ENCODE measurements at regions not wholly inside any gene's neighbourhood (a gene's known extent, or its start where the extent isn't known, plus 50 kb on each side); places are given as distances from the start of the nearest gene placed in this dataset.

DNA sequence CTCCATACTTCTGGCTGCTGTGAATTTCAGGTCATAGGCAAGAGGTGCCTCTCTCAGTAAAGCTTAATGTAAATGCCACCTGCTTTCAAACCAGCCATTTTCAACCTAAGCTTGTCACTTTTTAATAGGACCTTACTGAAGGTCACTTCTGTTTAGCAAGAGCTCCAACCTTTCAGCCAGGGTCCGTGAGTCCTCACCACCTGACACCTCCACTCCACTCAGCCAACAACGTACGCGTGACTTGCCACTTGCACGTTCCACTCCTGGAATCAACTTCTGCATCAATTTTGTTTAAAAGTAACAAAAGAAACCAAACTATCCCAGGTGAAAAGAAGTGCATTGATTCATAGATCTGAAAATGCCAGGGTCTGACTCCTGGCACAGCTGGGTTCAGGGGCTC, 114.4 kb downstream of the TRIM29 start:
- H3K4me3 ChIP-seq (ENCODE audit: low read depth, low read length) = no peak overlapping the region
- DNase-seq (ENCODE audit: low read depth) = no peak
- TF ChIP-seq, protein P1, sequence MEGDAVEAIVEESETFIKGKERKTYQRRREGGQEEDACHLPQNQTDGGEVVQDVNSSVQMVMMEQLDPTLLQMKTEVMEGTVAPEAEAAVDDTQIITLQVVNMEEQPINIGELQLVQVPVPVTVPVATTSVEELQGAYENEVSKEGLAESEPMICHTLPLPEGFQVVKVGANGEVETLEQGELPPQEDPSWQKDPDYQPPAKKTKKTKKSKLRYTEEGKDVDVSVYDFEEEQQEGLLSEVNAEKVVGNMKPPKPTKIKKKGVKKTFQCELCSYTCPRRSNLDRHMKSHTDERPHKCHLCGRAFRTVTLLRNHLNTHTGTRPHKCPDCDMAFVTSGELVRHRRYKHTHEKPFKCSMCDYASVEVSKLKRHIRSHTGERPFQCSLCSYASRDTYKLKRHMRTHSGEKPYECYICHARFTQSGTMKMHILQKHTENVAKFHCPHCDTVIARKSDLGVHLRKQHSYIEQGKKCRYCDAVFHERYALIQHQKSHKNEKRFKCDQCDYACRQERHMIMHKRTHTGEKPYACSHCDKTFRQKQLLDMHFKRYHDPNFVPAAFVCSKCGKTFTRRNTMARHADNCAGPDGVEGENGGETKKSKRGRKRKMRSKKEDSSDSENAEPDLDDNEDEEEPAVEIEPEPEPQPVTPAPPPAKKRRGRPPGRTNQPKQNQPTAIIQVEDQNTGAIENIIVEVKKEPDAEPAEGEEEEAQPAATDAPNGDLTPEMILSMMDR (IDR thresholded peaks at IDR 0.05; ENCODE audit: control insufficient read depth, extremely low read depth, insufficient read depth) = no peak

- no peak for DNase-seq (ENCODE audit: low read depth)
- TF ChIP-seq, protein P1 (IDR thresholded peaks at IDR 0.05; ENCODE audit: control insufficient read depth, extremely low read depth, insufficient read depth) = no peak
These were observed 114.8 kb downstream of the TRIM29 start for GRCh38 chr11:120023120-120023519.

GRCh38 chr11:120022617-120023016, 115.3 kb downstream of the TRIM29 start:
- DNase-seq (ENCODE audit: low read depth) = no peak
- H3K4me3 ChIP-seq (ENCODE audit: low read depth, low read length) = no peak overlapping the region
- TF ChIP-seq, protein P1 (IDR thresholded peaks at IDR 0.05; ENCODE audit: control insufficient read depth, extremely low read depth, insufficient read depth) = no peak

More at GRCh38 chr11:120023120-120023519, 114.8 kb downstream of the TRIM29 start:
- H3K4me3 ChIP-seq (ENCODE audit: low read depth, low read length) = no peak overlapping the region

- TF ChIP-seq, protein P1 (IDR thresholded peaks at IDR 0.05; ENCODE audit: control insufficient read depth, extremely low read depth, insufficient read depth) = no peak
- no peak for DNase-seq (ENCODE audit: low read depth)
- no peak overlapping the region for H3K4me3 ChIP-seq (ENCODE audit: low read depth, low read length)
These were observed 115.9 kb downstream of the TRIM29 start for GRCh38 chr11:120021978-120022377.

DNA sequence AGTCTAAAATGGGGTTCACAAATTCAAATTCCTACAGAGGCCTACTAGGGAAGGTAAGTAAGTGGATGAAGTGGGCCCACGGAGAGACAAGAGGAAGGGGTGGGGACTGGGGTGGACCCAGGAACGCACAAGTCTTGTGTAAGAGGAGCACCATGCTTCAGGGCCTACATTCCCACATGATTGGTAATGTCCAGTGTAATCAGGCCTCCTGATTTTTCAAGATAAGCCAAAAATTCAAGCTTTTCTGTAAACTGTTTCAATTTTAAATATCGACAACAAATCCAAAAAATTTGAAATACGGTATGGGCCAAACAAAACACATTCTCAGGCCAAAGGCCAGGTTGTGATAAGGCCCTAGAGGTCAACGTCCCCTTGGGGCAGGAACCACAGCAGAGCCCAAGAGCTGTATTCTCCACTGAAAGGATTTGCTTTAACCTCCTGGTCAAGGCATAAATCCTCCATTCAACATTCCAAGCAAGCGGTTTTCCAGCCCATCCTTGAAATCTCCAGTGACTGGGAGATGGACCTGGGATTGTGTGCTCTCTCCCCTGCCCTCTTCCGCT, 116.4 kb downstream of the TRIM29 start:
- DNase-seq (ENCODE audit: low read depth) = no peak

DNA sequence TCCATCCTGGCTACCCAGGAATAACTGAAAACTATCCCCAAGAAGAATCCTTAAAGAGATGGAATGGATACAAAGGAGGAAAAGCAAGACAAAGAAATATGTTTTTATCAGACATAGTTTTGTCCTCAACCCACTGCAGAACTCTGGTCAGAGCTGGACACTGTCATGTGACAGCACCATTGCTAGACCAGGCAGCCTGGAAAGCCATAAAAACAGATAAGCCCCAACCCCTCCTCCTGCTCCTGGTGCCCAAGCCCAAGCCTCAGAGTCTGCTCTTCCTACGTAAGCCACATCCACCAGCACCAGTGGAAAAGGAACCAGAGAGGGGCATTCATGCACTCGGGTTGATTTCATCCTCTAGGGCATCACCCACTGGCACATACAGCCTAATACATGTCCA, 116.9 kb downstream of the TRIM29 start:
- DNase-seq (ENCODE audit: low read depth) = no peak
- TF ChIP-seq, protein P1 (IDR thresholded peaks at IDR 0.05; ENCODE audit: control insufficient read depth, extremely low read depth, insufficient read depth) = no peak
- no peak overlapping the region for H3K4me3 ChIP-seq (ENCODE audit: low read depth, low read length)

More for the DNA sequence above, 116.4 kb downstream of the TRIM29 start:
- H3K4me3 ChIP-seq (ENCODE audit: low read depth, low read length) = no peak overlapping the region
- TF ChIP-seq, protein P1 (IDR thresholded peaks at IDR 0.05; ENCODE audit: control insufficient read depth, extremely low read depth, insufficient read depth) = no peak

DNA sequence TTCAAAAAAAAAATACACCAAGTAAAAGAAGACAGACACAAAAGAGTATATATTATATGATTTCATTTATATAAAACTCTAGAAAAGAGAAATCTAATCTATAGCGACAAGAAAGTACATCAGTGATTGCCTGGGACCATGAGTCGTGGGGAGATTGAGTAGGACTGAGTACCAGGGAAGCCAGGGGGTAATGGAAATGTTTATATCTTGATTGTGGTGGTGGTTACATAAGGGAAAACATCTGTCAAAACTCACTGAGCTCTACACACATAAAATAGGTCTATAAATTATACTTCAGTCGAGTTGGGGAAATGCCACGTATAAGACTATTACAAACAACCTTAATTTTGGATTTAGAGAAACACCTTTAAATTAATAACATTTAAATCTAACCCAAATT, 117.4 kb downstream of the TRIM29 start:
- no peak overlapping the region for H3K4me3 ChIP-seq (ENCODE audit: low read depth, low read length)
- TF ChIP-seq, protein P1 (IDR thresholded peaks at IDR 0.05; ENCODE audit: control insufficient read depth, extremely low read depth, insufficient read depth) = no peak
- no peak for DNase-seq (ENCODE audit: low read depth)
